OCI-LY3 (cell line): ENCODE measurements at regions not wholly inside any gene's neighbourhood (a gene's known extent, or its start where the extent isn't known, plus 50 kb on each side); places are given as distances from the start of the nearest gene placed in this dataset.

Experiments used
- H2AFZ ChIP-seq: fragments of 200-600, 300-600 bp; shearing (Covaris generic); 2 replicates; pipeline ENCODE4 v1.6.0; 2014; ENCODE audit warnings: antibody characterized with exemption, low read depth, low read length
- H3K27ac ChIP-seq: fragments of 200-600, 300-600 bp; sonication (generic); 2 replicates; pipeline ENCODE4 v1.5.1; 2014; ENCODE audit warnings: mild to moderate bottlenecking, low read length, moderate library complexity, mixed read lengths
- H3K27me3 ChIP-seq: fragments of 200-600, 300-600 bp; sonication (generic); 2 replicates; pipeline ENCODE4 v1.6.1; 2014; ENCODE audit warnings: low read depth, low read length, mixed read lengths
- H3K36me3 ChIP-seq: fragments of 200-600, 300-600 bp; sonication (generic); replicated peaks from 2 replicates; pipeline ENCODE3; 2014; ENCODE audit warnings: low read depth, low read length, mixed read lengths
- H3K4me1 ChIP-seq: fragments of 300-600, 200-600 bp; sonication (generic); 2 replicates; pipeline ENCODE4 v1.6.1; 2014; ENCODE audit warnings: low read length, mixed read lengths
- H3K4me2 ChIP-seq: fragments of 200-600, 300-600 bp; sonication (generic); 2 replicates; pipeline ENCODE4 v1.6.1; 2014; ENCODE audit warnings: low read length, mixed read lengths
- H3K4me3 ChIP-seq: fragments of 300-600, 200-600 bp; sonication (generic); 2 replicates; pipeline ENCODE4 v1.5.1; 2014; ENCODE audit warnings: antibody characterized with exemption, mild to moderate bottlenecking, low read length, moderate library complexity
- H3K79me2 ChIP-seq: fragments of 300-600, 200-600 bp; shearing (Covaris generic); 2 replicates; pipeline ENCODE4 v1.6.1; 2014; ENCODE audit warnings: mild to moderate bottlenecking, low read length, mixed read lengths
- H3K9ac ChIP-seq: fragments of 300-600, 200-600 bp; shearing (Covaris generic); 2 replicates; pipeline ENCODE4 v1.6.0; 2014; ENCODE audit warnings: mild to moderate bottlenecking, low read length, moderate library complexity
- H3K9me3 ChIP-seq: fragments of 200-600, 300-600 bp; shearing (Covaris generic); 2 replicates; pipeline ENCODE4 v1.6.1; 2014; ENCODE audit warnings: low read length, mixed read lengths; ENCODE audit not compliant: insufficient read depth
- H4K20me1 ChIP-seq: fragments of 200-600, 300-600 bp; sonication (generic); 2 replicates; pipeline ENCODE4 v1.6.1; 2016; ENCODE audit warnings: low read length, mixed read lengths; ENCODE audit not compliant: insufficient read depth
- CTCF ChIP-seq: fragments of 200-600, 300-600 bp; sonication (generic); IDR thresholded peaks from 2 replicates; pipeline ENCODE4 v1.5.1; 2014; ENCODE audit warnings: antibody characterized with exemption, low read length, low read depth
- EZH2phosphoT487 ChIP-seq: fragments of 200-600 bp; shearing (Covaris generic); IDR thresholded peaks from 2 replicates; pipeline ENCODE4 v1.6.1; 2018; ENCODE audit warnings: antibody characterized with exemption, mixed run types, low read depth

GRCh38 chr6:11345536-11345935 lies 113.1 kb upstream of the NEDD9 start:
- H3K4me3 ChIP-seq, result no peak overlapping the region
- H4K20me1 ChIP-seq, result peaks cover 75% of the 10 kb centered on the region
- H3K4me1 ChIP-seq, result 0 out of 2 replicates have a peak, but pooled peaks cover 3% of the 10 kb centered on the region
- H3K4me2 ChIP-seq, result no peak overlapping the region
- no peak overlapping the region for H3K27ac ChIP-seq
- H3K79me2 ChIP-seq, result peaks cover 94% of the 10 kb centered on the region
- TF ChIP-seq CTCF, result no peak
- TF ChIP-seq EZH2phosphoT487, result no peak
- H3K36me3 ChIP-seq, result peaks cover 40% of the 10 kb centered on the region
- H3K9me3 ChIP-seq, result no peaks in the 10 kb centered on the region
- no peak overlapping the region for H3K9ac ChIP-seq
- no peaks in the 10 kb centered on the region for H3K27me3 ChIP-seq
- H2AFZ ChIP-seq, result no peak overlapping the region

GRCh38 chr6:11343963-11344723 lies 111.7 kb upstream of the NEDD9 start:
- Histone ChIP-seq H4K20me1 (peaks cover 71% of the 10 kb centered on the region), H3K4me2 (no peak overlapping the region), H3K27me3 (no peaks in the 10 kb centered on the region), H3K79me2 (peaks cover 93% of the 10 kb centered on the region), H3K36me3 (peaks cover 45% of the 10 kb centered on the region), H3K9ac (no peak overlapping the region), H2AFZ (no peak overlapping the region), H3K27ac (no peak overlapping the region), H3K4me1 (0 out of 2 replicates have a peak, but pooled peaks cover 3% of the 10 kb centered on the region), H3K9me3 (no peaks in the 10 kb centered on the region), H3K4me3 (no peak overlapping the region)
- TF ChIP-seq EZH2phosphoT487 (no peak), CTCF (no peak)

- no peak for TF ChIP-seq CTCF
- TF ChIP-seq EZH2phosphoT487, result no peak
- peaks cover 86% of the 10 kb centered on the region for H3K79me2 ChIP-seq
- H3K4me2 ChIP-seq, result no peak overlapping the region
Measured at GRCh38 chr6:11341867-11342266, 109.4 kb upstream of the NEDD9 start.

GRCh38 chr6:11341303-11341702 lies 108.8 kb upstream of the NEDD9 start:
- Histone ChIP-seq H4K20me1 (peaks cover 58% of the 10 kb centered on the region), H3K36me3 (peaks cover 47% of the 10 kb centered on the region), H3K79me2 (peaks cover 84% of the 10 kb centered on the region), H3K9ac (no peak overlapping the region), H3K4me3 (no peak overlapping the region), H3K27me3 (no peaks in the 10 kb centered on the region), H2AFZ (no peak overlapping the region), H3K4me1 (0 out of 2 replicates have a peak, but pooled peaks cover 3% of the 10 kb centered on the region), H3K9me3 (no peaks in the 10 kb centered on the region), H3K27ac (no peak overlapping the region), H3K4me2 (no peak overlapping the region)
- TF ChIP-seq EZH2phosphoT487 (no peak), CTCF (no peak)

More at GRCh38 chr6:11341867-11342266, 109.4 kb upstream of the NEDD9 start:
- Histone ChIP-seq H3K4me3 (no peak overlapping the region), H4K20me1 (peaks cover 62% of the 10 kb centered on the region), H3K9ac (no peak overlapping the region), H2AFZ (no peak overlapping the region), H3K27ac (no peak overlapping the region), H3K27me3 (no peaks in the 10 kb centered on the region), H3K9me3 (no peaks in the 10 kb centered on the region), H3K4me1 (0 out of 2 replicates have a peak, but pooled peaks cover 3% of the 10 kb centered on the region), H3K36me3 (peaks cover 49% of the 10 kb centered on the region)
